HG03175 (cell line): ENCODE measurements at regions not wholly inside any gene's neighbourhood (a gene's known extent, or its start where the extent isn't known, plus 50 kb on each side); places are given as distances from the start of the nearest gene placed in this dataset.
"Not testable (repeated sequence)": the region's sequence is repeated elsewhere in the genome, so short reads cannot be mapped to it uniquely, and the experiment has no call there.

ENCODE experiments used
- ATAC-seq: cut with Tn5 transposase; IDR thresholded peaks from one replicate; pipeline ENCODE4 v1.9.1; 2021; ENCODE audit warnings: mild to moderate bottlenecking, moderate library complexity; ENCODE audit not compliant: unreplicated experiment

GRCh38 chr6:122220254-122220653, 179.2 kb upstream of the HSF2 start:
- no peak for ATAC-seq

- ATAC-seq: no peak
These were observed 176.7 kb upstream of the HSF2 start for GRCh38 chr6:122222761-122223160.

- ATAC-seq: no peak
These were observed 176.2 kb upstream of the HSF2 start for GRCh38 chr6:122223251-122223650.

GRCh38 chr6:122238861-122239260, 160.6 kb upstream of the HSF2 start:
- no peak for ATAC-seq

GRCh38 chr6:122246906-122247658, 152.4 kb upstream of the HSF2 start:
- ATAC-seq: no peak

- ATAC-seq: no peak
These were observed 151.3 kb upstream of the HSF2 start for GRCh38 chr6:122248001-122248669.

GRCh38 chr6:122248844-122249243, 150.6 kb upstream of the HSF2 start:
- ATAC-seq: no peak

GRCh38 chr6:122258839-122259238, 140.6 kb upstream of the HSF2 start:
- no peak for ATAC-seq

- no peak for ATAC-seq
These were observed 134.9 kb upstream of the HSF2 start for GRCh38 chr6:122264557-122264956.

GRCh38 chr6:122265755-122266154, 133.7 kb upstream of the HSF2 start:
- no peak for ATAC-seq

GRCh38 chr6:122268394-122268793, 131.1 kb upstream of the HSF2 start:
- ATAC-seq: no peak

- no peak for ATAC-seq
These were observed 122.8 kb upstream of the HSF2 start for GRCh38 chr6:122276637-122277036.

GRCh38 chr6:122280105-122281021, 119.1 kb upstream of the HSF2 start:
- not testable (repeated sequence) for ATAC-seq

GRCh38 chr6:122283884-122284283, 115.6 kb upstream of the HSF2 start:
- no peak for ATAC-seq

GRCh38 chr6:122284848-122285247, 114.6 kb upstream of the HSF2 start:
- no peak for ATAC-seq

GRCh38 chr6:122285292-122285913, 114.0 kb upstream of the HSF2 start:
- no peak for ATAC-seq

- ATAC-seq: no peak
These were observed 112.9 kb upstream of the HSF2 start for GRCh38 chr6:122286512-122286911.

GRCh38 chr6:122289762-122290539, 109.5 kb upstream of the HSF2 start:
- no peak for ATAC-seq

- ATAC-seq: no peak
These were observed 102.4 kb upstream of the HSF2 start for GRCh38 chr6:122297010-122297409.

GRCh38 chr6:122302067-122302466, 97.4 kb upstream of the HSF2 start:
- no peak for ATAC-seq
